ENCODE measurements at regions not wholly inside any gene's neighbourhood (a gene's known extent, or its start where the extent isn't known, plus 50 kb on each side); places are given as distances from the start of the nearest gene placed in this dataset.

DNA sequence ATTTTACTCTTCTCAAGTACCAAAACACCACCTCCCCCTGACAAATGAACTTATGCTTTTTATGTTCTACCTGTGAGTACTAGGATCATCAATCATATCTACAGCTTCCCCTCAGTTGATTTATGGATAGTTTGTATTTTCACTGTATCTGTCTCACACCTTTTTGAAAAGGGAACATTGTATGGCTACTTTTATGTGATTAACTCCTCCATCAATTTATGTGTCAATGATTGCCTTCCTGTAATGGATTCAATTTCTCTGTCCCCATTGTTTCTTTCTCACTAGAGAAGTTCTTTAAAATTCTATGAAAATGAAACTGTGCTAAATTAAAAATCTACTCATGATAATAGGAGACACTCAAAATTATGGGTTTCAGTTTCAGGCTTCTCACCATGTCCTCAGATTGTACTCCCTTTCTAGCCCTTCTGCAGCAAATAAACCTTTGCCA lies 935.0 kb downstream of the TRIB2 start (continued):
- TF ChIP-seq, protein P1, sequence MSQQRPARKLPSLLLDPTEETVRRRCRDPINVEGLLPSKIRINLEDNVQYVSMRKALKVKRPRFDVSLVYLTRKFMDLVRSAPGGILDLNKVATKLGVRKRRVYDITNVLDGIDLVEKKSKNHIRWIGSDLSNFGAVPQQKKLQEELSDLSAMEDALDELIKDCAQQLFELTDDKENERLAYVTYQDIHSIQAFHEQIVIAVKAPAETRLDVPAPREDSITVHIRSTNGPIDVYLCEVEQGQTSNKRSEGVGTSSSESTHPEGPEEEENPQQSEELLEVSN (IDR thresholded peaks at IDR 0.05), result no peak
- TF ChIP-seq, protein P2, sequence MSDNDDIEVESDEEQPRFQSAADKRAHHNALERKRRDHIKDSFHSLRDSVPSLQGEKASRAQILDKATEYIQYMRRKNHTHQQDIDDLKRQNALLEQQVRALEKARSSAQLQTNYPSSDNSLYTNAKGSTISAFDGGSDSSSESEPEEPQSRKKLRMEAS (IDR thresholded peaks at IDR 0.05), result no peak

Measured in H1 (cell line).